Colonic mucosa (tissue), 4 donors: ENCODE measurements at regions not wholly inside any gene's neighbourhood (a gene's known extent, or its start where the extent isn't known, plus 50 kb on each side); places are given as distances from the start of the nearest gene placed in this dataset.

ENCODE experiments used
- DNase-seq: peaks from one replicate; pipeline ENCODE4 v3.0.0-alpha.2; 2020
- H3K27ac ChIP-seq: fragments of 200-600 bp; one replicate; pipeline ENCODE4 v1.8.0; 2021
- H3K27me3 ChIP-seq: fragments of 200-600 bp; one replicate; pipeline ENCODE4 v1.8.0; 2021
- H3K36me3 ChIP-seq: fragments of 200-600 bp; one replicate; pipeline ENCODE4 v1.8.0; 2021
- H3K4me1 ChIP-seq: fragments of 200-600 bp; one replicate; pipeline ENCODE4 v1.8.0; 2021; ENCODE audit warnings: mild to moderate bottlenecking
- H3K4me3 ChIP-seq: fragments of 200-600 bp; one replicate; pipeline ENCODE4 v1.8.0; 2021
- H3K9ac ChIP-seq, 2 donors: one replicate each; pipeline ENCODE4 v1.7.0; 2013; ENCODE audit warnings: control low read depth in 2 of 2, low read depth in 2 of 2, low read length in 2 of 2
- H3K9me3 ChIP-seq: fragments of 200-600 bp; one replicate; pipeline ENCODE4 v1.8.0; 2021
- CTCF ChIP-seq: fragments of 200-600 bp; IDR thresholded peaks from one replicate; pipeline ENCODE4 v1.8.0; 2022; ENCODE audit warnings: antibody characterized with exemption, mild to moderate bottlenecking
- intact Hi-C: fragments of 100-400 bp; cut with DNase I; formaldehyde crosslinking; loops from one replicate; pipeline ENCODE4 v1.14.1; 2022
- donor health status: healthy.
- donor health status: DM: no; HTN: no; CAD: no.
- donor health status: DM: no; HTN: no; CAD: no.

DNA sequence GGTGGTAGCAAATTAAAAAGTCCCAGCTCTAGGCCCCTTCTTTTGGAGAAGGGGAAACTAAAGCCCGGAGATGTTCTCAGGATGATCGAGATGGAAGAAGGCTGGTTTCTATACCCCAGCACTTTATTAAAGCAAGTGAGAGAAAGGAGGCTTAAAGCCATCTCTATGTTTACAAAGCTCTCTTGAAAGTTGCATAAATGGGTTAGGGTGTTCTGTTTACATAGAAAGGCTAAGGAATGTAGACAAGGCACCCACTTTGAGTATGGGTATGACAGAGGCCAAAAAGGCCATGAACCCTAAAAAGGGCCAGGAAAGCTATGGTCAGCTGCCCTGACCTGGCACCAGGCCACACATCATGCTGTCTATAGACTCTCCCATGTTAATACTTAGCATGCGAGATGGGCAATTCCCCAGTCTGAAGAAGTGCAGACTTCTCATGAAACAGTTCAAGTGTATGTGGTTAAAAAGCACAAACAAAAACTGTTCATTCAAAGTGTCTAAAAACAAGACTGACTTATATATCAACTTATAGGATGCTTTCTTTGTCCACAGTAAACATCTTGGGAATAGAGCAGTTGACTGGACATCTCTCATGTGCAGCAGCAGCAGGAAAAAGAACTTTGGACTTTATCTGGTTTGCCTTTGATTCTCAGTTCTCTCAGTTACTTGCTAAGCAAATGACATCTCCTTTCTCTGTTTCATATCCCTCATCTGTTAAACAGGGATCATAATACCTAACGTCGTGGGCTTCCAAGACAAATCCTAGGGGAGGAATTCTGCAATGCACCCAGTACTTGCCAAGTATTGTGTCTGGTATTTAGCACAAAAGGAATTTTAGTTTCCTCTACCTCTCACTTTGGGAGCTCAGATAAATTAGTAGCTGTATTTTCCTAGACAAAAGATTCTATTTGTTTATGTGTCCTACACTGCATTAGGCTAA, 521.6 kb downstream of the PLPP3 start:
- Histone ChIP-seq H3K27me3 (no peaks in the 10 kb centered on the region), H3K9me3 (no peaks in the 10 kb centered on the region), H3K27ac (no peak overlapping the region), H3K9ac (no peak overlapping the region), H3K4me1 (no peaks in the 10 kb centered on the region), H3K36me3 (no peaks in the 10 kb centered on the region), H3K4me3 (no peak overlapping the region)
- no peak for TF ChIP-seq CTCF
- intact Hi-C loops, result no loop called here
- no peak for DNase-seq

DNA sequence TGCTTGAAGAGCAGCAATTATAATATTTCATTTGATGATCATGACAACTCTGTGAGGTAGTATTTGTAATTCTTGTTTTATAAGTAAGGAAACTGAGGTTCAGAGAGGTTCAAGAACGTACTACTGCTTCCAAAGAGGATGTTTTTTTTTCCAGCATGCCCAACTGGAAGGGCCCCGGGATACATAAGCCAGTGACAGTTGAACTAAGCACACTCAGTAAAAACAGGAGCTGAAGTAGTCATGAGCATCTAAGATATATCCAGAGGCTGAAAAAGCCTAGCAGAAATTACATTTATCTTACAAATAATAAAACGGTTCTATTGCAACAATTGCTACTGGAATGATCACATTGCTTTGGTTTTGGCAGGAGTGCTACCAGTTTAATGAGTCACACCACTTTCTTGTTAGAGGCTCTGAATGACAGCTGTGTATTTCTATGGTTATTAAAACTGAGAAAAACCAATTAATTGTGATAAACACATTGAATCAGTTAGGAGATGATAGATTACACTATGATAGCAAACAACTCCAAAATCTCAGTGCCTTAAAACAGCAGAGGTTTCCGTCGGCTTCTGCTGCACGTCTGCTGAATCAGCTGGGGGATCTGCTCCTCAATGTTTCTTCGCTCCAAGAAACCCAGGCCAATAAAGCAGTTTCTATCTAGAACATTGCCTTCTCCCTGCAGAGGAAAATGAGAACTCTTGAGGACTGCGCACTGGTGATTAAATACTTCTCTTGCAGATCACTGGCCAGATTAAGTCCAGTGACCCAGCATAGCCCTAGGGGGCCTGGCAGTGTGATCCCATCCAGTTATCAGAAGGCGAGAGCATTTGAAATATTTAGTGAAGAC, 522.7 kb downstream of the PLPP3 start:
- DNase-seq, result no peak
- Histone ChIP-seq H3K27me3 (no peaks in the 10 kb centered on the region), H3K36me3 (no peaks in the 10 kb centered on the region), H3K4me1 (no peaks in the 10 kb centered on the region), H3K4me3 (no peak overlapping the region), H3K9ac (no peak overlapping the region), H3K9me3 (no peaks in the 10 kb centered on the region), H3K27ac (peak overlapping the region; percentile 22)
- intact Hi-C loops, result no loop called here
- no peak for TF ChIP-seq CTCF

DNA sequence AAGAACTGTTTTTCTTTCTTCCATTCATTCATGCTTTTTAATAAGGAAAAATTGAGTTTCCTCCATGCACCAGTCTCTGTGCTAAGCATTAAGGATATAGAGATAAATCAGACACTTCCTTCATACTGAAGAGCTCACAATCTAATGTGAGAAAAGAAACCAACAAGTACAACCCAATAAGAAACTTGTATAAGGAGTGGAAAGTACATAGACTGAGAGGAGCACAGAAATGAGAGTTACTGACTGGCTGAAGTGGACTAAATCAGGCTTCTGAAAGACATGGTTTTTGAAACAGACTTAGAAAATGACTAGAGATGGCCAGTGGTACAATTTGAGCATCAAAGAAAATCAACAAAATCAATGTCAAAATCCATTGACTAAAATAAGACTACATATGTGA, 524.4 kb downstream of the PLPP3 start:
- Histone ChIP-seq H3K27ac (no peak overlapping the region), H3K36me3 (no peaks in the 10 kb centered on the region), H3K9ac (no peak overlapping the region), H3K27me3 (no peaks in the 10 kb centered on the region), H3K9me3 (no peaks in the 10 kb centered on the region), H3K4me3 (no peak overlapping the region), H3K4me1 (no peaks in the 10 kb centered on the region)
- intact Hi-C loops, result no loop called here
- no peak for DNase-seq
- no peak for TF ChIP-seq CTCF

GRCh38 chr1:56052041-56052440, 527.3 kb downstream of the PLPP3 start:
- DNase-seq, result no peak
- H3K27ac ChIP-seq, result no peak overlapping the region
- TF ChIP-seq CTCF, result no peak
- H3K36me3 ChIP-seq, result no peaks in the 10 kb centered on the region
- H3K27me3 ChIP-seq, result no peaks in the 10 kb centered on the region
- H3K9ac ChIP-seq, result no peak overlapping the region
- H3K4me1 ChIP-seq, result no peaks in the 10 kb centered on the region
- no peaks in the 10 kb centered on the region for H3K9me3 ChIP-seq
- H3K4me3 ChIP-seq, result no peak overlapping the region
- intact Hi-C loops, result no loop called here

DNA sequence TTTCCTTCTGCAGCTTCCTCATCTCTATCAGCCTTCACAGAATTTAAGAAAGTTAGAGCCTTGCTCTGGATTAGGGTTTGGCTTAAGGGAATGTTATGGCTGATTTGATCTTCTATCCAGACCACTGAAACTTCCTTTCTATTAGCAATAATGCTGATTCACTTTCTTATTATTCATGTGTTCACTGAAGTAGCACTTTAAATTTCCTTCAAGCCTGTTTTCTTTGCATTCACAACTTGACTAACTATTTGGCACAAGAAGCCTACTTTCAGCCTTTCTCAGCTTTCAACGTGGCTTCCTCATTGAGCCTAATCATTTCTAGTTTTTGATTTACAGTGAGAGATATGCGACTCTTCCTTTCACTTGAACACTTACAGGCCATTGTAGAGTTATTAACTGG, 528.5 kb downstream of the PLPP3 start:
- intact Hi-C loops, result no loop called here
- Histone ChIP-seq H3K4me1 (no peaks in the 10 kb centered on the region), H3K27ac (no peak overlapping the region)

More for the DNA sequence above, 528.5 kb downstream of the PLPP3 start:
- no peak for DNase-seq
- Histone ChIP-seq H3K36me3 (no peaks in the 10 kb centered on the region), H3K4me3 (no peak overlapping the region), H3K9me3 (no peaks in the 10 kb centered on the region), H3K9ac (no peak overlapping the region), H3K27me3 (no peaks in the 10 kb centered on the region)
- TF ChIP-seq CTCF, result no peak
